ENCODE measurements at regions not wholly inside any gene's neighbourhood (a gene's known extent, or its start where the extent isn't known, plus 50 kb on each side); places are given as distances from the start of the nearest gene placed in this dataset.

DNA sequence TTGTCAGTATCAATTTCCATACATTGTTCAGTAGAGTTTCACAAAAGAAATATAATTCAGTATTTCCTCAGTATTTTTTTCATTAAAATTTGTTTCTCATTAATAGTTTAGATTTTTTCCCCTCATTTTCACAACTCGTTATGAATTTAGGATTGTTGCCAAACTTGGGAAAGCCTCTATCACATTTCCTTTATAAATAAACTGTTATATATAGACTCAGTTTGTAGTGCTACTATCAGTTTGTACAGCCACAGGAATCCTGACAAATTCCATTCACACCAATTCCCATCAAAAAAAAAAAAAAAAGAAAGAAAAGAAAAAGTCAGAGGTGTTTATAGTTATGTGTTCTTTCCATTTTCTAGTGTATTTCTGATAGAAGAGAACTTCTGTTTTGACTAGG is 123.3 kb upstream of the DCC start:
- TF ChIP-seq ZNF569 (CRISPR knock-in tag; IDR thresholded peaks at IDR 0.05; ENCODE audit: borderline replicate concordance), result no peak
- TF ChIP-seq, protein P1, sequence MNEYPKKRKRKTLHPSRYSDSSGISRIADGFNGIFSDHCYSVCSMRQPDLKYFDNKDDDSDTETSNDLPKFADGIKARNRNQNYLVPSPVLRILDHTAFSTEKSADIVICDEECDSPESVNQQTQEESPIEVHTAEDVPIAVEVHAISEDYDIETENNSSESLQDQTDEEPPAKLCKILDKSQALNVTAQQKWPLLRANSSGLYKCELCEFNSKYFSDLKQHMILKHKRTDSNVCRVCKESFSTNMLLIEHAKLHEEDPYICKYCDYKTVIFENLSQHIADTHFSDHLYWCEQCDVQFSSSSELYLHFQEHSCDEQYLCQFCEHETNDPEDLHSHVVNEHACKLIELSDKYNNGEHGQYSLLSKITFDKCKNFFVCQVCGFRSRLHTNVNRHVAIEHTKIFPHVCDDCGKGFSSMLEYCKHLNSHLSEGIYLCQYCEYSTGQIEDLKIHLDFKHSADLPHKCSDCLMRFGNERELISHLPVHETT (CRISPR knock-in tag; conservative IDR thresholded peaks at IDR 0.05), result no peak
- TF ChIP-seq ZNF570 (CRISPR knock-in tag; IDR thresholded peaks at IDR 0.05; ENCODE audit: borderline replicate concordance), result no peak
- TF ChIP-seq ZNF598 (CRISPR knock-in tag; IDR thresholded peaks at IDR 0.05; ENCODE audit: borderline replicate concordance), result no peak
- no peak for TF ChIP-seq TOE1 (CRISPR knock-in tag; IDR thresholded peaks at IDR 0.05)
- no peak for TF ChIP-seq ZMYM4 (CRISPR knock-in tag; IDR thresholded peaks at IDR 0.05)
- TF ChIP-seq, protein P2, sequence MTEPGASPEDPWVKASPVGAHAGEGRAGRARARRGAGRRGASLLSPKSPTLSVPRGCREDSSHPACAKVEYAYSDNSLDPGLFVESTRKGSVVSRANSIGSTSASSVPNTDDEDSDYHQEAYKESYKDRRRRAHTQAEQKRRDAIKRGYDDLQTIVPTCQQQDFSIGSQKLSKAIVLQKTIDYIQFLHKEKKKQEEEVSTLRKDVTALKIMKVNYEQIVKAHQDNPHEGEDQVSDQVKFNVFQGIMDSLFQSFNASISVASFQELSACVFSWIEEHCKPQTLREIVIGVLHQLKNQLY (CRISPR knock-in tag; IDR thresholded peaks at IDR 0.05), result no peak
- no peak for TF ChIP-seq TCF12 (IDR thresholded peaks at IDR 0.05)
- TF ChIP-seq TCF12 (CRISPR knock-in tag; IDR thresholded peaks at IDR 0.05), result no peak
- TF ChIP-seq ZZZ3 (CRISPR knock-in tag; IDR thresholded peaks at IDR 0.05; ENCODE audit: borderline replicate concordance), result no peak
- TF ChIP-seq, protein P3, sequence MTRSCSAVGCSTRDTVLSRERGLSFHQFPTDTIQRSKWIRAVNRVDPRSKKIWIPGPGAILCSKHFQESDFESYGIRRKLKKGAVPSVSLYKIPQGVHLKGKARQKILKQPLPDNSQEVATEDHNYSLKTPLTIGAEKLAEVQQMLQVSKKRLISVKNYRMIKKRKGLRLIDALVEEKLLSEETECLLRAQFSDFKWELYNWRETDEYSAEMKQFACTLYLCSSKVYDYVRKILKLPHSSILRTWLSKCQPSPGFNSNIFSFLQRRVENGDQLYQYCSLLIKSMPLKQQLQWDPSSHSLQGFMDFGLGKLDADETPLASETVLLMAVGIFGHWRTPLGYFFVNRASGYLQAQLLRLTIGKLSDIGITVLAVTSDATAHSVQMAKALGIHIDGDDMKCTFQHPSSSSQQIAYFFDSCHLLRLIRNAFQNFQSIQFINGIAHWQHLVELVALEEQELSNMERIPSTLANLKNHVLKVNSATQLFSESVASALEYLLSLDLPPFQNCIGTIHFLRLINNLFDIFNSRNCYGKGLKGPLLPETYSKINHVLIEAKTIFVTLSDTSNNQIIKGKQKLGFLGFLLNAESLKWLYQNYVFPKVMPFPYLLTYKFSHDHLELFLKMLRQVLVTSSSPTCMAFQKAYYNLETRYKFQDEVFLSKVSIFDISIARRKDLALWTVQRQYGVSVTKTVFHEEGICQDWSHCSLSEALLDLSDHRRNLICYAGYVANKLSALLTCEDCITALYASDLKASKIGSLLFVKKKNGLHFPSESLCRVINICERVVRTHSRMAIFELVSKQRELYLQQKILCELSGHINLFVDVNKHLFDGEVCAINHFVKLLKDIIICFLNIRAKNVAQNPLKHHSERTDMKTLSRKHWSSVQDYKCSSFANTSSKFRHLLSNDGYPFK (CRISPR knock-in tag; IDR thresholded peaks at IDR 0.05; ENCODE audit: borderline replicate concordance), result no peak
- TF ChIP-seq SNAI1 (CRISPR knock-in tag; IDR thresholded peaks at IDR 0.05; ENCODE audit: borderline replicate concordance), result no peak
- no peak for TF ChIP-seq FOXK2 (IDR thresholded peaks at IDR 0.05)
- ATAC-seq (no peak), DNase-seq (ENCODE audit: low spot score) (no peak), FAIRE-seq (no peak)
- in situ Hi-C loops (cut with HindIII; ENCODE audit: extremely low pct_ligation_motif_present, low pct_unique_long_range_greater_than_20kb), result no loop called here
- WGBS (ENCODE audit: low lambda C conversion rate), result 0% methylated on average over 1 of the region's 1 CpG
- H4K20me1 ChIP-seq (ENCODE audit: insufficient read depth, low read length), result no peaks in the 10 kb centered on the region
- no peak overlapping the region for H3K27ac ChIP-seq (ENCODE audit: extremely low read length, insufficient read depth, low read length)
- H3K4me2 ChIP-seq (ENCODE audit: low read depth, low read length), result no peak overlapping the region
- H3K79me2 ChIP-seq (ENCODE audit: insufficient read depth, low read length), result no peaks in the 10 kb centered on the region
- no peaks in the 10 kb centered on the region for H3K4me1 ChIP-seq (ENCODE audit: insufficient read depth, low read length)
- intact Hi-C loops (cut with micrococcal nuclease; ENCODE audit: unreplicated experiment), result no loop called here
- H3K36me3 ChIP-seq (replicated peaks in 1 of 2; ENCODE audit: control insufficient read depth in 1 of 2, insufficient read depth in 2 of 2, low read length in 2 of 2), result no peaks in the 10 kb centered on the region
- ChIA-PET POLR2A (no interaction called here), CTCF (ENCODE audit: low intra/inter-chr PET ratio, low total read pairs) (no interaction called here)
- H3K9ac ChIP-seq (ENCODE audit: insufficient read depth, low read depth, low read length), result no peak overlapping the region
- BruUV-seq (replicated peaks), result no TSS peak
- no peak overlapping the region for H2AFZ ChIP-seq (ENCODE audit: low read length)
- no peaks in the 10 kb centered on the region for H3K27me3 ChIP-seq (ENCODE audit: control insufficient read depth in 1 of 2, insufficient read depth in 2 of 2, low read length in 2 of 2)
- no peak overlapping the region for H3K4me3 ChIP-seq (replicated peaks in 1 of 3; ENCODE audit: insufficient read depth in 1 of 3, low read depth in 2 of 3, low read length in 3 of 3)
- peaks cover 15% of the 10 kb centered on the region; the same call in 1 of the 2 replicates for H3K9me3 ChIP-seq (ENCODE audit: low read length)

Measured in HepG2 (cell line).